ENCODE measurements at regions not wholly inside any gene's neighbourhood (a gene's known extent, or its start where the extent isn't known, plus 50 kb on each side); places are given as distances from the start of the nearest gene placed in this dataset.

- no peak for DNase-seq
- Histone ChIP-seq H3K4me1 (no peaks in the 10 kb centered on the region), H3K27ac (no peak overlapping the region), H3K27me3 (no peaks in the 10 kb centered on the region), H3K36me3 (no peaks in the 10 kb centered on the region), H3K9me3 (no peaks in the 10 kb centered on the region), H3K4me3 (no peak overlapping the region)
- TF ChIP-seq POLR2A (IDR thresholded peaks at IDR 0.05) = no peak
- no peak for TF ChIP-seq CTCF (IDR thresholded peaks at IDR 0.05)
Observed at GRCh38 chr10:130933008-130933390, 378.5 kb downstream of the TCERG1L start.

- H3K27ac ChIP-seq = no peak overlapping the region
- no peak for DNase-seq
- H3K27me3 ChIP-seq = no peaks in the 10 kb centered on the region
- H3K4me1 ChIP-seq = no peaks in the 10 kb centered on the region
- no peak overlapping the region for H3K4me3 ChIP-seq
- no peak for TF ChIP-seq POLR2A (IDR thresholded peaks at IDR 0.05)
- no peak for TF ChIP-seq CTCF (IDR thresholded peaks at IDR 0.05)
- no peaks in the 10 kb centered on the region for H3K9me3 ChIP-seq
- no peaks in the 10 kb centered on the region for H3K36me3 ChIP-seq
Observed at GRCh38 chr10:130934293-130935127, 377.0 kb downstream of the TCERG1L start.

- no peak for DNase-seq
- TF ChIP-seq POLR2A (IDR thresholded peaks at IDR 0.05) = no peak
- no peak for TF ChIP-seq CTCF (IDR thresholded peaks at IDR 0.05)
- Histone ChIP-seq H3K27ac (no peak overlapping the region), H3K4me1 (no peaks in the 10 kb centered on the region), H3K27me3 (no peaks in the 10 kb centered on the region), H3K36me3 (no peaks in the 10 kb centered on the region), H3K9me3 (no peaks in the 10 kb centered on the region), H3K4me3 (no peak overlapping the region)
Observed at GRCh38 chr10:130935128-130935439, 376.4 kb downstream of the TCERG1L start.

- H3K4me3 ChIP-seq = no peak overlapping the region
- TF ChIP-seq CTCF (IDR thresholded peaks at IDR 0.05) (no peak), POLR2A (IDR thresholded peaks at IDR 0.05) (no peak)
- DNase-seq = no peak
Observed at GRCh38 chr10:130935897-130936550, 375.5 kb downstream of the TCERG1L start.

GRCh38 chr10:130936851-130937250 is 374.7 kb downstream of the TCERG1L start:
- H3K27me3 ChIP-seq = no peaks in the 10 kb centered on the region
- no peak overlapping the region for H3K27ac ChIP-seq
- no peak overlapping the region for H3K4me3 ChIP-seq
- no peaks in the 10 kb centered on the region for H3K9me3 ChIP-seq
- no peak for DNase-seq
- no peaks in the 10 kb centered on the region for H3K36me3 ChIP-seq
- no peak for TF ChIP-seq CTCF (IDR thresholded peaks at IDR 0.05)
- TF ChIP-seq POLR2A (IDR thresholded peaks at IDR 0.05) = no peak
- no peaks in the 10 kb centered on the region for H3K4me1 ChIP-seq

More at GRCh38 chr10:130935897-130936550, 375.5 kb downstream of the TCERG1L start:
- no peaks in the 10 kb centered on the region for H3K36me3 ChIP-seq
- no peaks in the 10 kb centered on the region for H3K27me3 ChIP-seq
- no peaks in the 10 kb centered on the region for H3K9me3 ChIP-seq
- H3K4me1 ChIP-seq = no peaks in the 10 kb centered on the region
- no peak overlapping the region for H3K27ac ChIP-seq

Measured in Peyer's patch (tissue), 4 donors.